ENCODE measurements at regions not wholly inside any gene's neighbourhood (a gene's known extent, or its start where the extent isn't known, plus 50 kb on each side); places are given as distances from the start of the nearest gene placed in this dataset.

DNA sequence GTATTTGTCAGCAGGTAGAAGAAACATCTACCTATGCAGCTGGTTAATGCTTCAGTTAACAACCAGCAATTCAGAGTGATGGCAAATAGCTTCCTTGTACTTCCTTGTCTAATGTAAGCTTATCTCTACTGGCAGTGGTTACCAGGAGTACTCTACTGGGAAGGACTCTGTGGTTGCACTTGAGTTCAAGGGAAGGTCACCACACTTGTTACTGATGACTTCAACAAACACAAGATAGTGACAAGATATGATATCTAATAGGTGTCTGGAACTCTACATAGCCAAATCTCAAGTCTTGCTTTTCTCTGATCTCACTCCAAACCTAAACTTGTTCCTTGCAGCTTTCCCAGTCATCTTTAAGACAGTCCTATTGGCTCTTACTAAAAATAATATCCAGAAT is 1644.9 kb upstream of the TENM3 start:
- BruUV-seq (replicated peaks) = no TSS peak
- ChIA-PET CTCF (no interaction called here), POLR2A (ENCODE audit: low non-redundant PET) (interaction anchor here (0.7 kb wide), 1 partner anchor 20 kb away, joined by 5 read pairs; no protein-coding TSS in a partner anchor)
- peaks cover 5% of the 10 kb centered on the region for H3K4me1 ChIP-seq (ENCODE audit: insufficient read depth, low read length, poor library complexity, severe bottlenecking)
- H3K9me3 ChIP-seq (ENCODE audit: low read depth, low read length, poor library complexity, severe bottlenecking) = no peaks in the 10 kb centered on the region
- intact Hi-C loops (cut with micrococcal nuclease; ENCODE audit: unreplicated experiment) = no loop called here
- H3K27me3 ChIP-seq (replicated peaks; ENCODE audit: insufficient read depth, low read depth, low read length, poor library complexity) = no peaks in the 10 kb centered on the region
- H3K27ac ChIP-seq (ENCODE audit: low read depth, low read length, poor library complexity, severe bottlenecking) = no peak overlapping the region
- TF ChIP-seq EZH2 (IDR thresholded peaks at IDR 0.05; ENCODE audit: borderline replicate concordance, low read depth, low read length, poor library complexity, severe bottlenecking) = no peak
- TF ChIP-seq, protein P1, sequence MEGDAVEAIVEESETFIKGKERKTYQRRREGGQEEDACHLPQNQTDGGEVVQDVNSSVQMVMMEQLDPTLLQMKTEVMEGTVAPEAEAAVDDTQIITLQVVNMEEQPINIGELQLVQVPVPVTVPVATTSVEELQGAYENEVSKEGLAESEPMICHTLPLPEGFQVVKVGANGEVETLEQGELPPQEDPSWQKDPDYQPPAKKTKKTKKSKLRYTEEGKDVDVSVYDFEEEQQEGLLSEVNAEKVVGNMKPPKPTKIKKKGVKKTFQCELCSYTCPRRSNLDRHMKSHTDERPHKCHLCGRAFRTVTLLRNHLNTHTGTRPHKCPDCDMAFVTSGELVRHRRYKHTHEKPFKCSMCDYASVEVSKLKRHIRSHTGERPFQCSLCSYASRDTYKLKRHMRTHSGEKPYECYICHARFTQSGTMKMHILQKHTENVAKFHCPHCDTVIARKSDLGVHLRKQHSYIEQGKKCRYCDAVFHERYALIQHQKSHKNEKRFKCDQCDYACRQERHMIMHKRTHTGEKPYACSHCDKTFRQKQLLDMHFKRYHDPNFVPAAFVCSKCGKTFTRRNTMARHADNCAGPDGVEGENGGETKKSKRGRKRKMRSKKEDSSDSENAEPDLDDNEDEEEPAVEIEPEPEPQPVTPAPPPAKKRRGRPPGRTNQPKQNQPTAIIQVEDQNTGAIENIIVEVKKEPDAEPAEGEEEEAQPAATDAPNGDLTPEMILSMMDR (conservative IDR thresholded peaks at IDR 0.05; ENCODE audit: low read depth, low read length) = no peak
- H3K36me3 ChIP-seq (ENCODE audit: insufficient read depth, low read length, poor library complexity, severe bottlenecking) = no peaks in the 10 kb centered on the region
- DNase-seq (ENCODE audit: low spot score) = no peak
- H3K4me3 ChIP-seq (ENCODE audit: low read depth, low read length, poor library complexity, severe bottlenecking) = no peak overlapping the region

DNA sequence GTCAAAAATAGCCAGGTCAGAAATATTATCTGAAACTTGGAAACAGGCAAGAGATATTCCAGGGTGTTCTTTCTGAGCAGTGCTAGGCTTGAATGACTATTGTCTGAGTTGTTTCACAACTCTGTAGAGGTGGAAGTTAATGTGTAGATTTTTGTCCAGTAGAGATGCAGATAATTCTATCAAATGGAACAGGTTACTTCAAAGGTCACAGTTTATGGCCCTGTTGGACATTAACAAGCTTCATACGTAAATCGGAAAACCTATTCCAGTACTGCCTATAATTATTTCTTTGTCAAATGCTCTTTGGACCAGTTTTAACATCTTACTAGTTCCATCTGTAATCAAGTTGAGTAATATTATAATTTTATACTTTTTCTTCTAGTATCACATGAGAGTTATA is 1639.4 kb upstream of the TENM3 start:
- no peak overlapping the region for H3K27ac ChIP-seq (ENCODE audit: low read depth, low read length, poor library complexity, severe bottlenecking)
- DNase-seq (ENCODE audit: low spot score) = no peak
- no peaks in the 10 kb centered on the region for H3K27me3 ChIP-seq (replicated peaks; ENCODE audit: insufficient read depth, low read depth, low read length, poor library complexity)
- ChIA-PET POLR2A (ENCODE audit: low non-redundant PET) (no interaction called here), CTCF (no interaction called here)
- intact Hi-C loops (cut with micrococcal nuclease; ENCODE audit: unreplicated experiment) = no loop called here
- H3K36me3 ChIP-seq (ENCODE audit: insufficient read depth, low read length, poor library complexity, severe bottlenecking) = no peaks in the 10 kb centered on the region
- BruUV-seq (replicated peaks) = no TSS peak
- H3K4me1 ChIP-seq (ENCODE audit: insufficient read depth, low read length, poor library complexity, severe bottlenecking) = no peaks in the 10 kb centered on the region
- H3K4me3 ChIP-seq (ENCODE audit: low read depth, low read length, poor library complexity, severe bottlenecking) = no peak overlapping the region
- H3K9me3 ChIP-seq (ENCODE audit: low read depth, low read length, poor library complexity, severe bottlenecking) = no peaks in the 10 kb centered on the region
- TF ChIP-seq EZH2 (IDR thresholded peaks at IDR 0.05; ENCODE audit: borderline replicate concordance, low read depth, low read length, poor library complexity, severe bottlenecking) = no peak
- TF ChIP-seq, protein P1 (conservative IDR thresholded peaks at IDR 0.05; ENCODE audit: low read depth, low read length) = no peak

DNA sequence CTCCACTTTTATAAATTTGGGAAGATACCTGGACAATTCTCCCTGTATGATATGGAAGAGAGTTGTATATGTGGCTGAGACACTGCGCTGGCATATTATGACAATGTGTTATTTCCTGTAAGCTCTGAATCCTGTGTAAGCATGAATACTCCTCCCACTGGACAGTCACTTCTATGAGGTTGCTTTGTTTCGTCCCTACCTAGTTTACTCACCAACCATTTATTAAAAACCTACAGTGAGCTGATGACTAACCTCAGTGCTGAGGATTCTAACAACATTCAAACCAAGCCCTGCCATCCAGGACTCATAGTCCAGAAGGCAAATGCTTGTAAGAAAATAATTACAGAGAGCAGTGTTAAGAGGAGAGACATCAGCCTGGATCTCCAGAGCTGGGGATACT is 1632.9 kb upstream of the TENM3 start:
- H3K27me3 ChIP-seq (replicated peaks; ENCODE audit: insufficient read depth, low read depth, low read length, poor library complexity) = no peaks in the 10 kb centered on the region
- ChIA-PET CTCF (no interaction called here), POLR2A (ENCODE audit: low non-redundant PET) (no interaction called here)
- BruUV-seq (replicated peaks) = no TSS peak
- DNase-seq (ENCODE audit: low spot score) = no peak
- H3K27ac ChIP-seq (ENCODE audit: low read depth, low read length, poor library complexity, severe bottlenecking) = no peak overlapping the region
- intact Hi-C loops (cut with micrococcal nuclease; ENCODE audit: unreplicated experiment) = no loop called here
- no peak overlapping the region for H3K4me3 ChIP-seq (ENCODE audit: low read depth, low read length, poor library complexity, severe bottlenecking)
- TF ChIP-seq EZH2 (IDR thresholded peaks at IDR 0.05; ENCODE audit: borderline replicate concordance, low read depth, low read length, poor library complexity, severe bottlenecking) = no peak
- TF ChIP-seq, protein P1 (conservative IDR thresholded peaks at IDR 0.05; ENCODE audit: low read depth, low read length) = no peak
- no peaks in the 10 kb centered on the region for H3K9me3 ChIP-seq (ENCODE audit: low read depth, low read length, poor library complexity, severe bottlenecking)
- H3K4me1 ChIP-seq (ENCODE audit: insufficient read depth, low read length, poor library complexity, severe bottlenecking) = no peaks in the 10 kb centered on the region
- H3K36me3 ChIP-seq (ENCODE audit: insufficient read depth, low read length, poor library complexity, severe bottlenecking) = no peaks in the 10 kb centered on the region
